WTC11 (cell line): ENCODE measurements at regions not wholly inside any gene's neighbourhood (a gene's known extent, or its start where the extent isn't known, plus 50 kb on each side); places are given as distances from the start of the nearest gene placed in this dataset.

Source experiments
- ATAC-seq: fragments of 200-7000 bp; cut with Tn5 transposase; 2 replicates; pipeline ENCODE4 v1.10.0; 2021; ENCODE audit warnings: mild to moderate bottlenecking, moderate library complexity
- CTCF ChIA-PET: fragments of 300-600 bp; sonication (Branson Sonifier 250); formaldehyde crosslinking; loops from one replicate; lab custom pipeline; 2021; ENCODE audit warnings: antibody characterized with exemption; lab: Charles Lee
- POLR2A ChIA-PET: fragments of 350-600 bp; sonication (Branson Sonifier 250); formaldehyde crosslinking; loops from one replicate; lab custom pipeline; 2021; ENCODE audit warnings: antibody characterized with exemption; lab: Charles Lee
- DNase-seq: peaks from one replicate; pipeline ENCODE4 v3.0.0; 2021; ENCODE audit warnings: low spot score
- H3K27ac Mint-ChIP-seq: 2 replicates; pipeline ENCODE4 v1.8.0; 2021; ENCODE audit warnings: mixed read lengths
- H3K27me3 Mint-ChIP-seq: 2 replicates; pipeline ENCODE4 v1.8.0; 2021; ENCODE audit warnings: low read depth, mild to moderate bottlenecking, moderate library complexity, mixed read lengths
- H3K36me3 Mint-ChIP-seq: 2 replicates; pipeline ENCODE4 v1.8.0; 2021; ENCODE audit warnings: mixed read lengths
- H3K4me1 Mint-ChIP-seq: 2 replicates; pipeline ENCODE4 v1.8.0; 2022; ENCODE audit warnings: mixed read lengths
- H3K4me3 Mint-ChIP-seq: 2 replicates; pipeline ENCODE4 v1.8.0; 2021; ENCODE audit warnings: mild to moderate bottlenecking, moderate library complexity, mixed read lengths
- H3K9me3 Mint-ChIP-seq: 2 replicates; pipeline ENCODE4 v1.8.0; 2021; ENCODE audit warnings: mixed read lengths
- CREM ChIP-seq: sonication (generic); formaldehyde crosslinking; IDR thresholded peaks from 2 replicates; pipeline ENCODE4 v1.8.1; 2022; ENCODE audit warnings: mild to moderate bottlenecking, missing genetic modification reagents, moderate library complexity
- CTCF ChIP-seq: fragments of 200-600 bp; IDR thresholded peaks from 2 replicates; pipeline ENCODE4 v1.8.0; 2022; ENCODE audit warnings: antibody characterized with exemption
- EMX1 ChIP-seq: fragments of 250-450 bp; sonication (Bioruptor Pico); IDR thresholded peaks from 2 replicates; pipeline ENCODE4 v1.8.0; 2021; ENCODE audit warnings: mild to moderate bottlenecking
- GTF2I ChIP-seq: fragments of 250-450 bp; sonication (Bioruptor Pico); conservative IDR thresholded peaks from 2 replicates; pipeline ENCODE4 v1.4.0; 2021; ENCODE audit warnings: mild to moderate bottlenecking
- IRF2 ChIP-seq: sonication (generic); formaldehyde crosslinking; IDR thresholded peaks from 2 replicates; pipeline ENCODE4 v1.8.0; 2022; ENCODE audit warnings: low read depth, missing genetic modification reagents, borderline replicate concordance
- JUN ChIP-seq: sonication (generic); formaldehyde crosslinking; IDR thresholded peaks from 2 replicates; pipeline ENCODE4 v1.8.0; 2023; ENCODE audit warnings: mild to moderate bottlenecking, missing genetic modification reagents
- KAT7 ChIP-seq: sonication (generic); formaldehyde crosslinking; IDR thresholded peaks from 2 replicates; pipeline ENCODE4 v1.8.1; 2023; ENCODE audit warnings: missing genetic modification reagents, mild to moderate bottlenecking, borderline replicate concordance
- MLX ChIP-seq: sonication (generic); formaldehyde crosslinking; IDR thresholded peaks from 2 replicates; pipeline ENCODE4 v1.8.1; 2023; ENCODE audit warnings: mild to moderate bottlenecking, missing genetic modification reagents, moderate library complexity
- MXD4 ChIP-seq: fragments of 250-450 bp; sonication (Bioruptor Pico); IDR thresholded peaks from 2 replicates; pipeline ENCODE4 v1.8.0; 2021; ENCODE audit warnings: mild to moderate bottlenecking, moderate library complexity, borderline replicate concordance
- MYBL2 ChIP-seq: sonication (generic); formaldehyde crosslinking; IDR thresholded peaks from 2 replicates; pipeline ENCODE4 v1.8.1; 2023; ENCODE audit warnings: mild to moderate bottlenecking, moderate library complexity, missing genetic modification reagents
- NFE2L1 ChIP-seq: sonication (generic); formaldehyde crosslinking; IDR thresholded peaks from 2 replicates; pipeline ENCODE4 v1.8.1; 2023; ENCODE audit warnings: missing genetic modification reagents
- OVOL2 ChIP-seq: fragments of 250-450 bp; sonication (Bioruptor Pico); IDR thresholded peaks from 2 replicates; pipeline ENCODE4 v1.9.0; 2021; ENCODE audit warnings: mild to moderate bottlenecking, borderline replicate concordance
- PRRX2 ChIP-seq: fragments of 250-450 bp; sonication (Bioruptor Pico); IDR thresholded peaks from 2 replicates; pipeline ENCODE4 v1.8.0; 2021; ENCODE audit warnings: mild to moderate bottlenecking
- SP1 ChIP-seq: sonication (generic); formaldehyde crosslinking; conservative IDR thresholded peaks from 2 replicates; pipeline ENCODE4 v1.8.1; 2022; ENCODE audit warnings: missing genetic modification reagents
- TCF7 ChIP-seq: sonication (generic); formaldehyde crosslinking; IDR thresholded peaks from 2 replicates; pipeline ENCODE4 v1.8.0; 2022; ENCODE audit warnings: mild to moderate bottlenecking, low read depth, missing genetic modification reagents, moderate library complexity
- TEAD1 ChIP-seq: sonication (generic); formaldehyde crosslinking; IDR thresholded peaks from 2 replicates; pipeline ENCODE4 v1.8.0; 2022; ENCODE audit warnings: mild to moderate bottlenecking, missing genetic modification reagents
- ZBTB21 ChIP-seq: sonication (generic); formaldehyde crosslinking; IDR thresholded peaks from 2 replicates; pipeline ENCODE4 v1.8.1; 2023; ENCODE audit warnings: mild to moderate bottlenecking, missing genetic modification reagents, borderline replicate concordance
- ZNF317 ChIP-seq: sonication (generic); formaldehyde crosslinking; IDR thresholded peaks from 2 replicates; pipeline ENCODE4 v1.8.1; 2023; ENCODE audit warnings: low read depth, mild to moderate bottlenecking, moderate library complexity, missing genetic modification reagents, borderline replicate concordance
- TF ChIP-seq, protein P1 (sequence below): sonication (generic); formaldehyde crosslinking; IDR thresholded peaks from 2 replicates; pipeline ENCODE4 v1.8.0; 2022; ENCODE audit warnings: missing genetic modification reagents
- TF ChIP-seq, protein P2 (sequence below): fragments of 250-450 bp; sonication (Bioruptor Pico); IDR thresholded peaks from 2 replicates; pipeline ENCODE4 v2.1.2; 2022; ENCODE audit warnings: mild to moderate bottlenecking, moderate library complexity
- TF ChIP-seq, protein P3 (sequence below): sonication (generic); formaldehyde crosslinking; IDR thresholded peaks from 2 replicates; pipeline ENCODE4 v1.8.1; 2023; ENCODE audit warnings: mild to moderate bottlenecking, missing genetic modification reagents

DNA sequence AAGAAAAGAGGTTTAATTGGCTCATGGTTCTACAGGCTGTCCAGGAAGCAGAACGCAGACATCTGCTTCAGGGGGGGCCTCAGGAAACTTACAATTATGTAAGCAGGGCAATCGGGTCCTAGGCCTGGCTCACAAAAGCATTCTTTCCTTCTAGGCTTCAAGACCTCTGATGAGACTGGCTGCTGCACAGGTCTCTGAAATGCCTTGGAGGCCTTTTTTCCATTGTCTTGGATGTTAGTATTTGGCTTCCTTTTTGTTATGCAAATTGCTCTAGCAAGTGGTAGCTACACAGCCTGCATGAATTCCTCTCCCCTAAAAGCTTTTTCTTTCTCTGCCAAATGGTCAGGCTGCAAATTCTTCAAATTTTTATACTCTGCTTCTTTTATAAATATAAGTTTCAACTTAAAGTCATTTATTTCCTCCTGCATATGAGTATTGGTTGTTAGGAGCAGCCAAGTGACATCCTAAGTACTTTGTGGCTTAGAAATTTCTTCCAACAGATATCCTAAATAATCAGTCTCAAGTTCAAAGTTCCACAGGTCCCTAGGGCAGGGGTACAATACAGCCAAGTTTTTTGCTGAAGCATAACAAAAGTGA, 83.1 kb upstream of the SEMA3A start:
- peak; percentile 64 for DNase-seq
- CTCF ChIA-PET = interaction anchor here (1.1 kb wide), 1 partner anchor 91 kb away, joined by 3 read pairs; no protein-coding TSS in a partner anchor

GRCh38 chr7:84274029-84274638, 79.5 kb upstream of the SEMA3A start:
- H3K4me3 Mint-ChIP-seq = no peak overlapping the region
- peaks cover 7% of the 10 kb centered on the region for H3K9me3 Mint-ChIP-seq
- POLR2A ChIA-PET = no interaction called here
- ATAC-seq = peak; percentile 49
- H3K4me1 Mint-ChIP-seq = peaks cover 40% of the 10 kb centered on the region
- H3K27me3 Mint-ChIP-seq = no peaks in the 10 kb centered on the region
- DNase-seq = no peak
- no peak for TF ChIP-seq JUN
- no peak for TF ChIP-seq MLX (CRISPR knock-in tag)
- no peak for TF ChIP-seq OVOL2 (CRISPR knock-in tag)
- TF ChIP-seq PRRX2 (CRISPR knock-in tag) = no peak
- TF ChIP-seq, protein P1, sequence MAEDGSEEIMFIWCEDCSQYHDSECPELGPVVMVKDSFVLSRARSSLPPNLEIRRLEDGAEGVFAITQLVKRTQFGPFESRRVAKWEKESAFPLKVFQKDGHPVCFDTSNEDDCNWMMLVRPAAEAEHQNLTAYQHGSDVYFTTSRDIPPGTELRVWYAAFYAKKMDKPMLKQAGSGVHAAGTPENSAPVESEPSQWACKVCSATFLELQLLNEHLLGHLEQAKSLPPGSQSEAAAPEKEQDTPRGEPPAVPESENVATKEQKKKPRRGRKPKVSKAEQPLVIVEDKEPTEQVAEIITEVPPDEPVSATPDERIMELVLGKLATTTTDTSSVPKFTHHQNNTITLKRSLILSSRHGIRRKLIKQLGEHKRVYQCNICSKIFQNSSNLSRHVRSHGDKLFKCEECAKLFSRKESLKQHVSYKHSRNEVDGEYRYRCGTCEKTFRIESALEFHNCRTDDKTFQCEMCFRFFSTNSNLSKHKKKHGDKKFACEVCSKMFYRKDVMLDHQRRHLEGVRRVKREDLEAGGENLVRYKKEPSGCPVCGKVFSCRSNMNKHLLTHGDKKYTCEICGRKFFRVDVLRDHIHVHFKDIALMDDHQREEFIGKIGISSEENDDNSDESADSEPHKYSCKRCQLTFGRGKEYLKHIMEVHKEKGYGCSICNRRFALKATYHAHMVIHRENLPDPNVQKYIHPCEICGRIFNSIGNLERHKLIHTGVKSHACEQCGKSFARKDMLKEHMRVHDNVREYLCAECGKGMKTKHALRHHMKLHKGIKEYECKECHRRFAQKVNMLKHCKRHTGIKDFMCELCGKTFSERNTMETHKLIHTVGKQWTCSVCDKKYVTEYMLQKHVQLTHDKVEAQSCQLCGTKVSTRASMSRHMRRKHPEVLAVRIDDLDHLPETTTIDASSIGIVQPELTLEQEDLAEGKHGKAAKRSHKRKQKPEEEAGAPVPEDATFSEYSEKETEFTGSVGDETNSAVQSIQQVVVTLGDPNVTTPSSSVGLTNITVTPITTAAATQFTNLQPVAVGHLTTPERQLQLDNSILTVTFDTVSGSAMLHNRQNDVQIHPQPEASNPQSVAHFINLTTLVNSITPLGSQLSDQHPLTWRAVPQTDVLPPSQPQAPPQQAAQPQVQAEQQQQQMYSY = no peak
- no peak for TF ChIP-seq GTF2I (CRISPR knock-in tag)
- TF ChIP-seq, protein P2, sequence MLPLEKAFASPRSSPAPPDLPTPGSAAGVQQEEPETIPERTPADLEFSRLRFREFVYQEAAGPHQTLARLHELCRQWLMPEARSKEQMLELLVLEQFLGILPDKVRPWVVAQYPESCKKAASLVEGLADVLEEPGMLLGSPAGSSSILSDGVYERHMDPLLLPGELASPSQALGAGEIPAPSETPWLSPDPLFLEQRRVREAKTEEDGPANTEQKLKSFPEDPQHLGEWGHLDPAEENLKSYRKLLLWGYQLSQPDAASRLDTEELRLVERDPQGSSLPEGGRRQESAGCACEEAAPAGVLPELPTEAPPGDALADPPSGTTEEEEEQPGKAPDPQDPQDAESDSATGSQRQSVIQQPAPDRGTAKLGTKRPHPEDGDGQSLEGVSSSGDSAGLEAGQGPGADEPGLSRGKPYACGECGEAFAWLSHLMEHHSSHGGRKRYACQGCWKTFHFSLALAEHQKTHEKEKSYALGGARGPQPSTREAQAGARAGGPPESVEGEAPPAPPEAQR (CRISPR knock-in tag) = no peak
- no peak for TF ChIP-seq TCF7 (CRISPR knock-in tag)
- TF ChIP-seq ZNF317 (CRISPR knock-in tag) = no peak
- no peak for TF ChIP-seq NFE2L1 (CRISPR knock-in tag)
- TF ChIP-seq, all 79 proteins: peak for 0
- peaks cover 7% of the 10 kb centered on the region for H3K36me3 Mint-ChIP-seq
- peak overlapping the region; percentile 72 for H3K27ac Mint-ChIP-seq
- CTCF ChIA-PET = no interaction called here

More for the DNA sequence above, 83.1 kb upstream of the SEMA3A start:
- peak; percentile 97 for ATAC-seq
- POLR2A ChIA-PET = no interaction called here
- peaks cover 10% of the 10 kb centered on the region for H3K36me3 Mint-ChIP-seq
- peaks cover 38% of the 10 kb centered on the region for H3K4me1 Mint-ChIP-seq
- peak overlapping the region; percentile 90 for H3K27ac Mint-ChIP-seq
- TF ChIP-seq TEAD1 (CRISPR knock-in tag) (peak; percentile 89), SP1 (0 out of 2 replicates have a peak, but pooled peaks have one; percentile 26), ZBTB21 (CRISPR knock-in tag) (no peak), JUN (no peak), KAT7 (no peak), CREM (CRISPR knock-in tag) (no peak), ZNF317 (CRISPR knock-in tag) (no peak), IRF2 (CRISPR knock-in tag) (no peak), MYBL2 (CRISPR knock-in tag) (0 out of 2 replicates have a peak, but pooled peaks have one; percentile 45), CTCF (no peak), EMX1 (CRISPR knock-in tag) (no peak), MXD4 (CRISPR knock-in tag) (no peak)
- TF ChIP-seq, protein P3, sequence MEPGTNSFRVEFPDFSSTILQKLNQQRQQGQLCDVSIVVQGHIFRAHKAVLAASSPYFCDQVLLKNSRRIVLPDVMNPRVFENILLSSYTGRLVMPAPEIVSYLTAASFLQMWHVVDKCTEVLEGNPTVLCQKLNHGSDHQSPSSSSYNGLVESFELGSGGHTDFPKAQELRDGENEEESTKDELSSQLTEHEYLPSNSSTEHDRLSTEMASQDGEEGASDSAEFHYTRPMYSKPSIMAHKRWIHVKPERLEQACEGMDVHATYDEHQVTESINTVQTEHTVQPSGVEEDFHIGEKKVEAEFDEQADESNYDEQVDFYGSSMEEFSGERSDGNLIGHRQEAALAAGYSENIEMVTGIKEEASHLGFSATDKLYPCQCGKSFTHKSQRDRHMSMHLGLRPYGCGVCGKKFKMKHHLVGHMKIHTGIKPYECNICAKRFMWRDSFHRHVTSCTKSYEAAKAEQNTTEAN (CRISPR knock-in tag) = peak; percentile 43; the same call in 1 of the 2 replicates
- H3K27me3 Mint-ChIP-seq = no peaks in the 10 kb centered on the region
- peak overlapping the region; percentile 4; the same call in 1 of the 2 replicates for H3K4me3 Mint-ChIP-seq
- peaks cover 10% of the 10 kb centered on the region for H3K9me3 Mint-ChIP-seq
